SK-N-SH treated with all-trans-retinoic acid at 6 μM for 48 hours (cell line): ENCODE measurements at regions not wholly inside any gene's neighbourhood (a gene's known extent, or its start where the extent isn't known, plus 50 kb on each side); places are given as distances from the start of the nearest gene placed in this dataset.

Experiments used
- ATAC-seq: fragments of 200-7000 bp; cut with Tn5 transposase; 3 replicates; pipeline ENCODE4 v1.9.1; 2020; ENCODE audit warnings: mild to moderate bottlenecking, moderate library complexity
- ARNTL ChIP-seq: fragments of 450-650 bp; formaldehyde crosslinking; IDR thresholded peaks from 2 replicates; pipeline ENCODE4 v1.5.0; 2020; ENCODE audit warnings: low read depth, mild to moderate bottlenecking, moderate library complexity, borderline replicate concordance
- CREB5 ChIP-seq: fragments of 250-450 bp; sonication (Bioruptor Pico); IDR thresholded peaks from 2 replicates; pipeline ENCODE4 v1.5.1; 2020; ENCODE audit warnings: low read depth, mild to moderate bottlenecking, moderate library complexity
- CSDC2 ChIP-seq: fragments of 250-450 bp; sonication (Bioruptor Pico); IDR thresholded peaks from 2 replicates; pipeline ENCODE4 v1.5.0; 2020; ENCODE audit warnings: mild to moderate bottlenecking, moderate library complexity
- ESRRG ChIP-seq: fragments of 250-450 bp; sonication (Bioruptor Pico); IDR thresholded peaks from 2 replicates; pipeline ENCODE4 v1.6.1; 2021; ENCODE audit warnings: mild to moderate bottlenecking
- GLIS3 ChIP-seq: fragments of 250-450 bp; sonication (Bioruptor Pico); IDR thresholded peaks from 2 replicates; pipeline ENCODE4 v1.5.0; 2020; ENCODE audit warnings: mild to moderate bottlenecking, moderate library complexity
- ISL1 ChIP-seq: fragments of 250-450 bp; sonication (Bioruptor Pico); IDR thresholded peaks from 2 replicates; pipeline ENCODE4 v2.1.2; 2022; ENCODE audit warnings: mild to moderate bottlenecking, moderate library complexity
- OSR1 ChIP-seq: fragments of 250-450 bp; sonication (Bioruptor Pico); IDR thresholded peaks from 2 replicates; pipeline ENCODE4 v1.8.0; 2022; ENCODE audit warnings: moderate library complexity, mild to moderate bottlenecking, inconsistent platforms
- PPARA ChIP-seq: fragments of 250-450 bp; sonication (Bioruptor Pico); IDR thresholded peaks from 2 replicates; pipeline ENCODE4 v1.5.0; 2020; ENCODE audit warnings: mild to moderate bottlenecking, borderline replicate concordance
- RARB ChIP-seq: fragments of 250-450 bp; sonication (Bioruptor Pico); IDR thresholded peaks from 2 replicates; pipeline ENCODE4 v1.8.0; 2021; ENCODE audit warnings: mild to moderate bottlenecking, moderate library complexity
- SNAI2 ChIP-seq: fragments of 250-450 bp; sonication (Bioruptor Pico); IDR thresholded peaks from 2 replicates; pipeline ENCODE4 v1.5.0; 2020; ENCODE audit warnings: mild to moderate bottlenecking, moderate library complexity
- TCF4 ChIP-seq: fragments of 250-450 bp; sonication (Bioruptor Pico); IDR thresholded peaks from 2 replicates; pipeline ENCODE4 v1.8.0; 2021; ENCODE audit warnings: mild to moderate bottlenecking, moderate library complexity, borderline replicate concordance
- ZC3H10 ChIP-seq: fragments of 250-450 bp; sonication (Bioruptor Pico); IDR thresholded peaks from 2 replicates; pipeline ENCODE4 v1.5.1; 2021; ENCODE audit warnings: mild to moderate bottlenecking, moderate library complexity
- ZFP3 ChIP-seq: fragments of 250-450 bp; sonication (Bioruptor Pico); IDR thresholded peaks from 2 replicates; pipeline ENCODE4 v1.5.0; 2020; ENCODE audit warnings: mild to moderate bottlenecking, moderate library complexity
- ZFP30 ChIP-seq: fragments of 450-650 bp; formaldehyde crosslinking; IDR thresholded peaks from 2 replicates; pipeline ENCODE4 v1.5.0; 2022; ENCODE audit warnings: mild to moderate bottlenecking, moderate library complexity
- ZNF565 ChIP-seq: fragments of 450-650 bp; formaldehyde crosslinking; conservative IDR thresholded peaks from 2 replicates; pipeline ENCODE4 v1.5.0; 2020; ENCODE audit warnings: low read depth, mild to moderate bottlenecking, moderate library complexity
- ZNF70 ChIP-seq: fragments of 450-650 bp; formaldehyde crosslinking; IDR thresholded peaks from 2 replicates; pipeline ENCODE4 v1.5.0; 2020; ENCODE audit warnings: mild to moderate bottlenecking, moderate library complexity
- ZNF8 ChIP-seq: fragments of 450-650 bp; formaldehyde crosslinking; IDR thresholded peaks from 2 replicates; pipeline ENCODE4 v1.5.0; 2020; ENCODE audit warnings: mild to moderate bottlenecking, moderate library complexity
- TF ChIP-seq, protein P1 (sequence below): fragments of 250-450 bp; sonication (Bioruptor Pico); IDR thresholded peaks from 2 replicates; pipeline ENCODE4 v1.5.1; 2021; ENCODE audit warnings: mild to moderate bottlenecking, moderate library complexity
- TF ChIP-seq, protein P2 (sequence below): fragments of 250-450 bp; sonication (Bioruptor Pico); IDR thresholded peaks from 2 replicates; pipeline ENCODE4 v1.5.0; 2020; ENCODE audit warnings: mild to moderate bottlenecking, moderate library complexity
- TF ChIP-seq, protein P3 (sequence below): fragments of 250-450 bp; sonication (Bioruptor Pico); IDR thresholded peaks from 2 replicates; pipeline ENCODE4 v1.8.0; 2020; ENCODE audit warnings: mild to moderate bottlenecking, moderate library complexity, borderline replicate concordance

DNA sequence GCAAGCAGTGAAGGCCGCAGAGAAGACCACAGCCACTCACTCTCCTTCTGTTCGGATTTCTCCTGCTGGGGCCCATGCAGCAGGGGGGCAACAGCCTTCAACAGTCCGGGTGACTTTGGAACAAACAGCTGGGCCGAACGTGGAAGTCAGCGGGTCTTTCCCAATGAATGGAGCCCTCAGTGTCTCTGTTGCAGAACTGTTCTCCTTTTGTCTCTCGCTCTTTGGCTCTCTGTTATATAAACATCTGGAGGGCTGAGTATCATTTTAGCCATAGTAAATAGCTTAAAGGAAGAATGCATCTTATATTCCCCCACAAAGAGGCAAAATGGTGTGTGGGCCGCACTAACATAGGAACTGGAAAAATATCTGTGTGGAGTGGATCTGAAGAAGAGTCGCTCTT lies 136.7 kb upstream of the RALGAPA2 start:
- TF ChIP-seq ZNF8 (CRISPR knock-in tag): no peak
- no peak for TF ChIP-seq ISL1 (CRISPR knock-in tag)
- no peak for TF ChIP-seq PPARA (CRISPR knock-in tag)
- no peak for TF ChIP-seq ZNF70 (CRISPR knock-in tag)
- no peak for TF ChIP-seq CSDC2 (CRISPR knock-in tag)
- TF ChIP-seq, protein P1, sequence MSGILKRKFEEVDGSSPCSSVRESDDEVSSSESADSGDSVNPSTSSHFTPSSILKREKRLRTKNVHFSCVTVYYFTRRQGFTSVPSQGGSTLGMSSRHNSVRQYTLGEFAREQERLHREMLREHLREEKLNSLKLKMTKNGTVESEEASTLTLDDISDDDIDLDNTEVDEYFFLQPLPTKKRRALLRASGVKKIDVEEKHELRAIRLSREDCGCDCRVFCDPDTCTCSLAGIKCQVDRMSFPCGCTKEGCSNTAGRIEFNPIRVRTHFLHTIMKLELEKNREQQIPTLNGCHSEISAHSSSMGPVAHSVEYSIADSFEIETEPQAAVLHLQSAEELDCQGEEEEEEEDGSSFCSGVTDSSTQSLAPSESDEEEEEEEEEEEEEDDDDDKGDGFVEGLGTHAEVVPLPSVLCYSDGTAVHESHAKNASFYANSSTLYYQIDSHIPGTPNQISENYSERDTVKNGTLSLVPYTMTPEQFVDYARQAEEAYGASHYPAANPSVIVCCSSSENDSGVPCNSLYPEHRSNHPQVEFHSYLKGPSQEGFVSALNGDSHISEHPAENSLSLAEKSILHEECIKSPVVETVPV (CRISPR knock-in tag): no peak
- TF ChIP-seq GLIS3 (CRISPR knock-in tag): no peak
- TF ChIP-seq SNAI2 (CRISPR knock-in tag): no peak
- TF ChIP-seq TCF4: no peak
- TF ChIP-seq, protein P2, sequence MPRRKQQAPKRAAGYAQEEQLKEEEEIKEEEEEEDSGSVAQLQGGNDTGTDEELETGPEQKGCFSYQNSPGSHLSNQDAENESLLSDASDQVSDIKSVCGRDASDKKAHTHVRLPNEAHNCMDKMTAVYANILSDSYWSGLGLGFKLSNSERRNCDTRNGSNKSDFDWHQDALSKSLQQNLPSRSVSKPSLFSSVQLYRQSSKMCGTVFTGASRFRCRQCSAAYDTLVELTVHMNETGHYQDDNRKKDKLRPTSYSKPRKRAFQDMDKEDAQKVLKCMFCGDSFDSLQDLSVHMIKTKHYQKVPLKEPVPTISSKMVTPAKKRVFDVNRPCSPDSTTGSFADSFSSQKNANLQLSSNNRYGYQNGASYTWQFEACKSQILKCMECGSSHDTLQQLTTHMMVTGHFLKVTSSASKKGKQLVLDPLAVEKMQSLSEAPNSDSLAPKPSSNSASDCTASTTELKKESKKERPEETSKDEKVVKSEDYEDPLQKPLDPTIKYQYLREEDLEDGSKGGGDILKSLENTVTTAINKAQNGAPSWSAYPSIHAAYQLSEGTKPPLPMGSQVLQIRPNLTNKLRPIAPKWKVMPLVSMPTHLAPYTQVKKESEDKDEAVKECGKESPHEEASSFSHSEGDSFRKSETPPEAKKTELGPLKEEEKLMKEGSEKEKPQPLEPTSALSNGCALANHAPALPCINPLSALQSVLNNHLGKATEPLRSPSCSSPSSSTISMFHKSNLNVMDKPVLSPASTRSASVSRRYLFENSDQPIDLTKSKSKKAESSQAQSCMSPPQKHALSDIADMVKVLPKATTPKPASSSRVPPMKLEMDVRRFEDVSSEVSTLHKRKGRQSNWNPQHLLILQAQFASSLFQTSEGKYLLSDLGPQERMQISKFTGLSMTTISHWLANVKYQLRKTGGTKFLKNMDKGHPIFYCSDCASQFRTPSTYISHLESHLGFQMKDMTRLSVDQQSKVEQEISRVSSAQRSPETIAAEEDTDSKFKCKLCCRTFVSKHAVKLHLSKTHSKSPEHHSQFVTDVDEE (CRISPR knock-in tag): no peak
- TF ChIP-seq ZFP3 (CRISPR knock-in tag): no peak
- TF ChIP-seq ZC3H10: no peak
- TF ChIP-seq ARNTL (CRISPR knock-in tag): no peak
- TF ChIP-seq RARB: no peak
- TF ChIP-seq OSR1 (CRISPR knock-in tag): no peak
- no peak for TF ChIP-seq CREB5 (CRISPR knock-in tag)
- no peak for ATAC-seq

DNA sequence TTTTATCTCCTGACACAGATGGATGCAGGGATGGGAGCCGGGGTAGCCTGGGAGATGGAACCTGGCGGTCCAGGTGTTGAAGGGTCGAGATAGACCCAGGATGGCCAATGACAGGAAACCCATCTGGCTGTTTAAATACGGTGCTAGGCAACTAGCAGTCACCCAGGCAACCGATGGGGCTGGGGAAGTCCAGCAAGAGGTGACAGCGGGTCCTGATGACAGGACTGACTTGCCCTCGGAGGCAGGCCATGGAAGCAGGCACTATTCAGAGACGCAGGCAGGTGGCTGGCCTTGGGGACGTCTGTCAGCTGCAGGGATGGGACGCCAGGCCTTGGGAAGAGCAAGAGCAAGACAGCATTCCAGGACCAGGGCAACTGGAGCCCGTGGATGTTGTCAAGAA lies 135.4 kb upstream of the RALGAPA2 start:
- no peak for ATAC-seq
- TF ChIP-seq TCF4: no peak
- TF ChIP-seq, protein P3, sequence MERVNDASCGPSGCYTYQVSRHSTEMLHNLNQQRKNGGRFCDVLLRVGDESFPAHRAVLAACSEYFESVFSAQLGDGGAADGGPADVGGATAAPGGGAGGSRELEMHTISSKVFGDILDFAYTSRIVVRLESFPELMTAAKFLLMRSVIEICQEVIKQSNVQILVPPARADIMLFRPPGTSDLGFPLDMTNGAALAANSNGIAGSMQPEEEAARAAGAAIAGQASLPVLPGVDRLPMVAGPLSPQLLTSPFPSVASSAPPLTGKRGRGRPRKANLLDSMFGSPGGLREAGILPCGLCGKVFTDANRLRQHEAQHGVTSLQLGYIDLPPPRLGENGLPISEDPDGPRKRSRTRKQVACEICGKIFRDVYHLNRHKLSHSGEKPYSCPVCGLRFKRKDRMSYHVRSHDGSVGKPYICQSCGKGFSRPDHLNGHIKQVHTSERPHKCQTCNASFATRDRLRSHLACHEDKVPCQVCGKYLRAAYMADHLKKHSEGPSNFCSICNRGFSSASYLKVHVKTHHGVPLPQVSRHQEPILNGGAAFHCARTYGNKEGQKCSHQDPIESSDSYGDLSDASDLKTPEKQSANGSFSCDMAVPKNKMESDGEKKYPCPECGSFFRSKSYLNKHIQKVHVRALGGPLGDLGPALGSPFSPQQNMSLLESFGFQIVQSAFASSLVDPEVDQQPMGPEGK (CRISPR knock-in tag): no peak
- TF ChIP-seq ZNF565: no peak
- TF ChIP-seq, all 23 proteins: peak for 0

DNA sequence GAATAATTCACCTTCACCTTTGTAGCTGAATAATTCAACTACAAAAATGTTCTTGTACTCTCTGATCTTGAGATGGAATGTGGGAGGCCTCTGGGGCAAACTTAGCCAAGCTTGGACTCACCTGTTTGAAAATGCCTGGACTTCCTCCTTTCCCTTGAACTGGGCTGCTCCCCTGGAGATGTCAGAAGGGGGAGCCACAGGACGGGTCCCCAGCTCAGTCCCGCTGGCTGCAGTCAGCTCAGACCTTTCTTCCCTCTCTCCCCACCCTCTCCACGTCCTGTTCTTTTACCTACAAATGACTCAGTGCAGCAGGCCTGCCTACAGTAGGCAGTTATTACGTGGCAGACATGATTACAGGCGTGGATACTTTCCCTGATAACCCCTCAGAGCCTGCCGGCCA lies 131.5 kb upstream of the RALGAPA2 start:
- TF ChIP-seq ZFP3 (CRISPR knock-in tag): no peak
- TF ChIP-seq CREB5 (CRISPR knock-in tag): no peak
- no peak for TF ChIP-seq ARNTL (CRISPR knock-in tag)
- no peak for TF ChIP-seq PPARA (CRISPR knock-in tag)
- TF ChIP-seq SNAI2 (CRISPR knock-in tag): no peak
- TF ChIP-seq GLIS3 (CRISPR knock-in tag): no peak
- TF ChIP-seq, protein P2 (CRISPR knock-in tag): no peak
- TF ChIP-seq ZC3H10: no peak
- TF ChIP-seq, protein P1 (CRISPR knock-in tag): no peak
- TF ChIP-seq RARB: no peak
- TF ChIP-seq ZNF565: no peak
- TF ChIP-seq ISL1 (CRISPR knock-in tag): no peak
- TF ChIP-seq ZFP30 (CRISPR knock-in tag): no peak
- TF ChIP-seq TCF4: no peak
- TF ChIP-seq ESRRG (CRISPR knock-in tag): no peak
- TF ChIP-seq, protein P3 (CRISPR knock-in tag): no peak
- no peak for ATAC-seq
